H1 (cell line): ENCODE measurements at regions not wholly inside any gene's neighbourhood (a gene's known extent, or its start where the extent isn't known, plus 50 kb on each side); places are given as distances from the start of the nearest gene placed in this dataset.

Experiments used
- CTCF ChIA-PET: fragments of 300-600 bp; sonication (Branson Sonifier 250); formaldehyde crosslinking; loops from one replicate; lab custom pipeline; 2021; ENCODE audit not compliant: partially characterized antibody; lab: Charles Lee
- POLR2A ChIA-PET: fragments of 300-600 bp; sonication (Branson Sonifier 250); formaldehyde crosslinking; loops from one replicate; lab custom pipeline; 2021; ENCODE audit warnings: inconsistent platforms; ENCODE audit not compliant: partially characterized antibody; lab: Charles Lee
- DNase-seq, 2 experiments: peaks; one replicate each; pipeline versions ENCODE4 v3.0.0 to v3.0.0-alpha.2; 2010 to 2022; ENCODE audit warnings: low spot score in 2 of 2, low read depth in 1 of 2, mixed read lengths in 1 of 2
- FAIRE-seq: peaks from 2 replicates; lab custom pipeline; 2011; peaks lifted over from hg19 to GRCh38; lab: Jason Lieb, UNC
- H2AFZ ChIP-seq: 2 replicates; pipeline ENCODE4 v1.8.1; 2012; ENCODE audit warnings: low read length, inconsistent platforms
- H2AK5ac ChIP-seq: 2 replicates; pipeline ENCODE4 v1.6.1; 2013; ENCODE audit warnings: low read depth, low read length
- H2BK120ac ChIP-seq: replicated peaks from 2 replicates; pipeline ENCODE3; 2013; ENCODE audit warnings: low read depth, low read length, inconsistent platforms
- H2BK12ac ChIP-seq: 2 replicates; pipeline ENCODE4 v1.6.1; 2013; ENCODE audit warnings: low read depth, low read length
- H2BK15ac ChIP-seq: 2 replicates; pipeline ENCODE4 v1.6.1; 2013; ENCODE audit warnings: low read length
- H2BK20ac ChIP-seq: 2 replicates; pipeline ENCODE4 v1.6.1; 2013; ENCODE audit warnings: low read length
- H2BK5ac ChIP-seq: 2 replicates; pipeline ENCODE4 v1.6.1; 2013; ENCODE audit warnings: low read depth, low read length
- H3K14ac ChIP-seq: 2 replicates; pipeline ENCODE4 v1.6.1; 2013; ENCODE audit warnings: inconsistent platforms; ENCODE audit not compliant: insufficient read length
- H3K18ac ChIP-seq: 2 replicates; pipeline ENCODE4 v1.6.1; 2013; ENCODE audit warnings: low read length; ENCODE audit errors: extremely low read depth
- H3K23ac ChIP-seq: 2 replicates; pipeline ENCODE4 v1.6.1; 2013; ENCODE audit warnings: inconsistent platforms; ENCODE audit not compliant: insufficient read length
- H3K23me2 ChIP-seq: 2 replicates; pipeline ENCODE4 v1.6.1; 2013; ENCODE audit warnings: low read depth, low read length
- H3K27ac ChIP-seq: 2 replicates; pipeline ENCODE4 v1.6.1; 2011; ENCODE audit warnings: low read depth, low read length, inconsistent platforms
- H3K27me3 ChIP-seq, 4 experiments: replicated peaks in 1 of 4; 1 replicate in 1 of 4; 2 replicates in 3 of 4; pipeline versions ENCODE4 v1.6.1 to v1.8.1; 2011 to 2013; ENCODE audit warnings: low read length in 3 of 4, mild to moderate bottlenecking in 3 of 4, inconsistent platforms in 2 of 4, mixed read lengths in 2 of 4, moderate library complexity in 1 of 4; ENCODE audit not compliant: control insufficient read depth in 3 of 4, insufficient read depth in 3 of 4; ENCODE audit errors: extremely low read depth in 1 of 4
- H3K36me3 ChIP-seq, 4 experiments: 2 replicates each; pipeline versions ENCODE4 v1.6.1 to v1.8.1; 2011 to 2013; ENCODE audit warnings: mild to moderate bottlenecking in 4 of 4, low read length in 3 of 4, moderate library complexity in 2 of 4, control low read depth in 1 of 4, inconsistent platforms in 1 of 4; ENCODE audit not compliant: insufficient read depth in 4 of 4, control insufficient read depth in 2 of 4
- H3K4ac ChIP-seq: replicated peaks from 2 replicates; pipeline ENCODE3; 2013; ENCODE audit warnings: low read length, low read depth, mixed read lengths, inconsistent platforms; ENCODE audit not compliant: insufficient read length
- H3K4me1 ChIP-seq, 4 experiments: replicated peaks in 1 of 4; 1 replicate in 1 of 4; 2 replicates in 3 of 4; pipeline versions ENCODE4 v1.6.1 to v1.8.1; 2011 to 2013; ENCODE audit warnings: low read length in 3 of 4, inconsistent platforms in 2 of 4, mixed read lengths in 1 of 4; ENCODE audit not compliant: insufficient read depth in 4 of 4, control insufficient read depth in 3 of 4
- H3K4me2 ChIP-seq, 2 experiments: 2 replicates each; pipeline versions ENCODE4 v1.6.1 to v1.8.1; 2011 to 2013; ENCODE audit warnings: low read depth in 2 of 2, low read length in 2 of 2, control low read depth in 1 of 2, inconsistent platforms in 1 of 2, mild to moderate bottlenecking in 1 of 2; ENCODE audit not compliant: insufficient read depth in 1 of 2
- H3K4me3 ChIP-seq, 4 experiments: fragments of 200-600, 300-600 bp in 1 of 4; sonication (generic), shearing (Covaris generic), sonication (Bioruptor Twin) in 1 of 4; 2 replicates each; pipeline versions ENCODE4 v1.5.1 to v1.8.1; 2011 to 2016; ENCODE audit warnings: low read length in 4 of 4, low read depth in 3 of 4, control low read depth in 2 of 4, inconsistent platforms in 2 of 4, mild to moderate bottlenecking in 2 of 4, mixed read lengths in 1 of 4, moderate library complexity in 1 of 4; ENCODE audit not compliant: insufficient read depth in 2 of 4; ENCODE audit errors: extremely low read depth in 1 of 4
- H3K56ac ChIP-seq: replicated peaks from 2 replicates; pipeline ENCODE3; 2013; ENCODE audit warnings: low read depth, mild to moderate bottlenecking, mixed read lengths, low read length, inconsistent platforms; ENCODE audit not compliant: insufficient read length
- H3K79me1 ChIP-seq: 2 replicates; pipeline ENCODE4 v1.6.1; 2013; ENCODE audit warnings: low read depth, low read length, control low read depth
- H3K79me2 ChIP-seq, 2 experiments: 2 replicates each; pipeline versions ENCODE4 v1.6.1 to v1.8.1; 2012 to 2013; ENCODE audit warnings: low read length in 2 of 2, mild to moderate bottlenecking in 2 of 2, inconsistent platforms in 1 of 2; ENCODE audit not compliant: insufficient read depth in 2 of 2, control insufficient read depth in 1 of 2
- H3K9ac ChIP-seq, 4 experiments: replicated peaks in 1 of 4; 1 replicate in 1 of 4; 2 replicates in 3 of 4; pipeline versions ENCODE4 v1.6.1 to v1.8.1; 2011 to 2013; ENCODE audit warnings: low read depth in 3 of 4, low read length in 3 of 4, control low read depth in 2 of 4, mild to moderate bottlenecking in 2 of 4, moderate library complexity in 2 of 4, inconsistent platforms in 1 of 4; ENCODE audit errors: extremely low read depth in 1 of 4
- H3K9me3 ChIP-seq, 2 experiments: 2 replicates each; pipeline versions ENCODE4 v1.6.1 to v1.8.1; 2012 to 2013; ENCODE audit warnings: mild to moderate bottlenecking in 2 of 2, moderate library complexity in 2 of 2, control low read depth in 1 of 2, inconsistent platforms in 1 of 2, low read depth in 1 of 2, low read length in 1 of 2, mixed read lengths in 1 of 2; ENCODE audit not compliant: insufficient read depth in 2 of 2
- H4K20me1 ChIP-seq, 2 experiments: replicated peaks in 1 of 2; 2 replicates each; pipeline versions ENCODE3 to v1.8.1; 2011 to 2013; ENCODE audit warnings: inconsistent platforms in 2 of 2, low read length in 2 of 2, mild to moderate bottlenecking in 1 of 2; ENCODE audit not compliant: insufficient read depth in 2 of 2, control insufficient read depth in 1 of 2
- H4K5ac ChIP-seq: 2 replicates; pipeline ENCODE4 v1.6.1; 2013; ENCODE audit warnings: low read length, low read depth, mixed read lengths, inconsistent platforms; ENCODE audit not compliant: insufficient read length
- H4K8ac ChIP-seq: 2 replicates; pipeline ENCODE4 v1.8.0; 2013; ENCODE audit warnings: mild to moderate bottlenecking, moderate library complexity, low read length, inconsistent platforms; ENCODE audit not compliant: insufficient read depth; ENCODE audit errors: extremely low read depth
- H4K91ac ChIP-seq: replicated peaks from 2 replicates; pipeline ENCODE3; 2013; ENCODE audit warnings: low read length, mixed read lengths, inconsistent platforms; ENCODE audit not compliant: insufficient read length
- CEBPB ChIP-seq: IDR thresholded peaks from 2 replicates; pipeline ENCODE4 v1.6.1; 2012; ENCODE audit warnings: low read depth, low read length
- EGR1 ChIP-seq: IDR thresholded peaks from 2 replicates; pipeline ENCODE4 v1.6.1; 2011; ENCODE audit warnings: low read depth, low read length, borderline replicate concordance
- KDM1A ChIP-seq: fragments of 200-600, 300-600 bp; sonication (generic); IDR thresholded peaks from 2 replicates; pipeline ENCODE4 v1.7.1; 2016; ENCODE audit warnings: mild to moderate bottlenecking, low read length, borderline replicate concordance
- POLR2A ChIP-seq, 2 experiments: IDR thresholded peaks; 1 replicate in 1 of 2; 2 replicates in 1 of 2; pipeline ENCODE4 v1.6.1; 2011; ENCODE audit warnings: low read depth in 2 of 2, low read length in 2 of 2, mild to moderate bottlenecking in 2 of 2; ENCODE audit errors: control extremely low read depth in 1 of 2
- SIN3A ChIP-seq, 2 experiments: IDR thresholded peaks in 1 of 2; conservative IDR thresholded peaks in 1 of 2; 2 replicates each; pipeline ENCODE4 v1.6.1; 2011 to 2012; ENCODE audit warnings: low read length in 2 of 2, improper control_type of control experiment in 1 of 2, low read depth in 1 of 2, mild to moderate bottlenecking in 1 of 2
- TAF7 ChIP-seq: optimal IDR thresholded peaks from 2 replicates; pipeline ENCODE3; 2011; ENCODE audit warnings: low read depth, mild to moderate bottlenecking, inconsistent platforms, low read length, moderate library complexity, borderline replicate concordance
- TEAD4 ChIP-seq: IDR thresholded peaks from 2 replicates; pipeline ENCODE4 v1.6.1; 2012; ENCODE audit warnings: low read depth, low read length, inconsistent platforms, mixed read lengths
- ZNF274 ChIP-seq: IDR thresholded peaks from 2 replicates; pipeline ENCODE4 v1.7.0; 2012; ENCODE audit warnings: low read length, borderline replicate concordance; ENCODE audit errors: extremely low read depth
- WGBS, 2 experiments: shearing (Covaris generic) in 1 of 2; methylation state at CpG; one replicate each; pipeline versions ENCODE4 v1.1.6 to v1.1.7; 2013 to 2015; ENCODE audit warnings: low lambda C conversion rate in 2 of 2, mixed read lengths in 2 of 2, inconsistent platforms in 1 of 2, low coverage in 1 of 2, missing lambda C conversion rate in 1 of 2; ENCODE audit not compliant: insufficient replicate concordance in 2 of 2, insufficient coverage in 1 of 2, insufficient read length in 1 of 2; ENCODE audit errors: extremely low coverage in 1 of 2, missing lambda C conversion rate in 1 of 2; 5-methylcytosine and 5-hydroxymethylcytosine counted together

DNA sequence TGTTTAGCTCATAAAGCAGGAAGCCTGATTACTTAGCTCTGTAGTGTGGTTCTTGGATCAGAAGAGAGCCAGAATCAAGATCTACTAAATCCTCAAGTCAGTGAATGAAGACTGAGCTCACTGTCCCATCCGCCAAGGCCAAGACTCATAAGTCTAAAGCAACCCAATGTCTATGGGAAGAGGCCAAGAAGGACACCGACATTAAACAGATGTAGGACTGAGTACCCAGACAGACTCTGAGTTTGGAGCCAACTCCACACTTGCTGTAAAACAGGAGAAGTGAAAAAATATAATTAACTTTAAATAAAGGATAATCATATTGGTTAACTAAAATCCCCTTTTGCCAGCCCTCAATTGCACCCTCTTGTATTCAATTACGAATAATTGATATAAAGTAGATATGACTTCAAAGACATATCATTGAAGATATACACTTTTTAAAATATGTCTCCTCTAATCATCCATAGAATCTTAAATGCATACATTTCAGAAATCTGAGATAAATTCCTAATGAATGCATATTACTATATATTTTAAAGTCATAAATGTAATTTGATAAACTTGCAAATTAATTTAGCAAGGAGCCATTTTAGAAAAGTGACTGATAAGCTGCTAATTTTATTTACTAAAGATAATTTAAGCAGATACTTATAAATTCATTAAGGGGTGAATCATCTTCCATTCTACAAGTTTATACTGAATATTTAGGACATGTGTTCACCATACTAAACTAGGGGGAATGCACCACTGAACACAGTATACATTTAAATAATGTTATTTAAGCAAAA, 617.0 kb upstream of the ARID1B start:
- Histone ChIP-seq H2AK5ac (no peak overlapping the region), H4K91ac (no peak overlapping the region), H4K5ac (no peak overlapping the region), H3K56ac (no peak overlapping the region), H2AFZ (no peak overlapping the region), H3K18ac (no peak overlapping the region), H3K9ac (no peak overlapping the region; a peak in 1 of 7 replicates), H2BK120ac (no peak overlapping the region), H3K4me1 (no peaks in the 10 kb centered on the region), H3K4me2 (no peak overlapping the region), H3K9me3 (no peaks in the 10 kb centered on the region), H4K20me1 (no peaks in the 10 kb centered on the region), H3K4me3 (no peak overlapping the region), H3K23me2 (no peaks in the 10 kb centered on the region), H3K79me1 (no peaks in the 10 kb centered on the region), H4K8ac (no peak overlapping the region), H3K4ac (no peak overlapping the region), H3K36me3 (no peaks in the 10 kb centered on the region), H2BK12ac (no peak overlapping the region), H3K27ac (no peak overlapping the region), H2BK5ac (no peak overlapping the region), H3K23ac (no peak overlapping the region), H2BK20ac (no peak overlapping the region), H3K79me2 (no peaks in the 10 kb centered on the region), H3K27me3 (no peaks in the 10 kb centered on the region), H2BK15ac (peak overlapping the region; percentile 34; the same call in 1 of the 2 replicates), H3K14ac (no peak overlapping the region)
- CTCF ChIA-PET, result interaction anchor here (0.6 to 0.9 kb wide), 2 partner anchors 200 to 331 kb away, joined by 3 read pairs; no protein-coding TSS in a partner anchor
- FAIRE-seq (no peak), DNase-seq (no peak)
- WGBS, 2 experiments, result 91% methylated on average over 3 of the region's 3 CpGs; no CpG with 5 or more reads in 1 of the 2 experiments
- POLR2A ChIA-PET, result no interaction called here
- TF ChIP-seq EGR1 (no peak), TAF7 (no peak), TEAD4 (no peak), POLR2A (IDR thresholded peaks at IDR 0.05; ENCODE audit: control extremely low read depth in 1 of 2, low read depth in 2 of 2, low read length in 2 of 2) (no peak), SIN3A (conservative IDR thresholded peaks at IDR 0.05 in 1 of 2, IDR thresholded peaks at IDR 0.05 in 1 of 2; ENCODE audit: low read depth in 1 of 2, low read length in 2 of 2) (no peak), ZNF274 (no peak), CEBPB (no peak), KDM1A (no peak)
